ENCODE measurements at regions not wholly inside any gene's neighbourhood (a gene's known extent, or its start where the extent isn't known, plus 50 kb on each side); places are given as distances from the start of the nearest gene placed in this dataset.

DNA sequence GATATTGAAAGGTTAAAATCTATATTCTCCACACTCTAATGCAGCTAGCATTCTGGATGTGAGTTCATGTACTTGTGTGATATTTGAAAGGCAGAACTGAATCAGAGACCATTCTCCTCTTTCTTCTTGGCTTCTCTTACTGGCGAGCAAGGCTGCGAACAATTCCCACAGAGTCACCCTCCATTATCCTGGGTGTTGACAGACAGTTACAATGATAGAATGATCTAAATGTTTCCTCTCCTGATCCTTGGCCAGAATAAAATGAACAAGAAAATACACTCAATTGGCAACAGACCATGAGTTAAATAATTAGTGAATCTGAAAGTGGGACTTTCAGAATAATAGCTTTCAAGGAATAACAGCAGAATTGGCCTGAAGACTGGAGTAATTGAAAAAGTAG lies 342.8 kb downstream of the RAPGEF2 start:
- DNase-seq, result no peak

DNA sequence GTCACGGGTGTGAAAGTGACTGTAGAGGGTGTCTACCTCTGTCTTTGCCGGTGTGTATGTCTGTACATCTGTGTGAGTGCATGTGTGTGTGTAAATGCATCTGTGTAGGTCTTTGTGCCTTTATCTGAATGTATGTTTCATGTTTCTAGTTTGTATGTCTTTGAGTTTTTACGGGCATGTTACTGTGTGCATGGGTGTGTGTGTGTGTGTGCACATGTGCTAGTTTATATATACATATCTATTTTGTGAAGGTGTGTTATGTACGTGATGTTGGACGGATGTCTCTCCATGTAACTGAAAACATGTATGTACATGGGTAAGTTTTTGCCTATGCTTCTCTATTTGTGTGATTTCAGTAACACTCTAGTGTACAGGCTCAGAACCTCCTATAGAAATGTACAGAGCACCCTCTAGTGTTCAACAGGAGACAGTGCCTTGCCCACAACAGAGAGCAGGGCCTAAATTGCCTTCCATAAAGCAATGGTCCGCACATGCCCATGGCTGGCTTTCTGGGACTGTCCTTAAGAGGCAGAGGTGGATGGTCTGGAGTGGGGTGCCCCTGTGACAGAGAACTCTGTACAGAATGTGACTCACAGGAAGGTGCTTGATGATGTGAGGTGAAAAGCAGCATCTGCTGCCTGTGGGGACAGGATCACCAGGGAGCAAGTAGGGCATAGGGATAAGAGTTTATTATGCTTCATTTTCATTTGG lies 343.5 kb downstream of the RAPGEF2 start:
- no peak for DNase-seq

DNA sequence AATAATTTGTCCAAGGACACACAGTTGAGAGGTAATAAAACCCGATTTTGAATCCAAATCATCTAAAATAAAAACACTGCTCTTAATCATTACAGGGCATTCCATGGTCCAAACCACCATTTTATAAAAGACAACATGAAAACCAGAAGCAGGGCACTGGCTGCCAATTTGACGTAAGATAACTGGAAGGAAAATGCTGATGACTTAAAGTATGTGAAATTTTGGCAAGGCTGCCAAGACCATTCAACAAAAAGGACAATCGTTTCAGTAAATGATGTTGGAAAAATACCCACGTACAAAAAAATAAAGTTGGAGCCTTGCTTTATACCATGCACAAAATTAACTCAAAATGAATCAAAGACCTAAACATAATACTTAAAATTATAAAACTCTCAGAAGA lies 344.4 kb downstream of the RAPGEF2 start:
- DNase-seq, result no peak

DNA sequence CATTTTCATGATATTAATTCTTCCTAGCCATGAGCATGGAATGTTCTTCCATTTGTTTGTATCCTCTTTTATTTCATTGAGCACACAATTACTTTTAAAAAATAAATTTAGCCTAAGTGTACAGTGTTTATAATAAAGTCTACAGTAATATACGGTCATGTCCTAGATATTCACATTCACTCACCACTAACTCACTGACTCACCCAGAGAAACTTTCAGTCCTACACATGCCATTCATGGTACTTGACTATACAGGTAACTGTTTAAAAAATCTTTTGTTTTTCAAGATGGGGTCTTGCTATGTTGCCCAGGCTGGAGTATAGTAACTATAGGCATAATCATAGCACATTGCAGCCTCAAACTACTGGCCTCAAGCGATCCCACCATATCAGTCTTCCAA lies 348.1 kb downstream of the RAPGEF2 start:
- DNase-seq, result no peak

DNA sequence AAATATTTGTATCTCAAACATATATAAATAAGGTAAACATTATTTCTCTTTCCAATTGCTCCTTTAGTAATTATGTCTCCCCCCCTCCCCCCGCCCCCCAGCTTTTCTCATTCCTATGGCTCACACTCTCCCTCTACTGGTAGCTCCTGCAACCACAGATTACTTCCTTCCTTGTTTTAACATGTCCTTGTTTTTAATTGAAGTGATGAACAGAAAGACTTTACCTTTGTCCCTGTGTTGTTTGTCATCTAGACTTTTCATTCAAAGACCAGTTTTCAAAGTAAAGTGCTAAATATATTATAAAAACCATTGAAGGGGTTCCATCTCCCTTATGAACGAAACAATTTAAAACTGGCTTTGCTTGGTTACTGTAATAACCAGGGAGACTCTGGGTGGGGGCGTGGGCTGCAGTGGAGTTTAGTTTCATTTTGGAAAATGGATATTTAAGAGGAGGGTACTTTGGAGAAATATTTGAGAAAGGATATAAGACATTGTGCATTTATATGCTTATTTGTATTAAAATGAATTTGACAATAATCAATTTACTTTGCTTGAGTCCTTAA lies 352.9 kb downstream of the RAPGEF2 start:
- DNase-seq, result no peak

DNA sequence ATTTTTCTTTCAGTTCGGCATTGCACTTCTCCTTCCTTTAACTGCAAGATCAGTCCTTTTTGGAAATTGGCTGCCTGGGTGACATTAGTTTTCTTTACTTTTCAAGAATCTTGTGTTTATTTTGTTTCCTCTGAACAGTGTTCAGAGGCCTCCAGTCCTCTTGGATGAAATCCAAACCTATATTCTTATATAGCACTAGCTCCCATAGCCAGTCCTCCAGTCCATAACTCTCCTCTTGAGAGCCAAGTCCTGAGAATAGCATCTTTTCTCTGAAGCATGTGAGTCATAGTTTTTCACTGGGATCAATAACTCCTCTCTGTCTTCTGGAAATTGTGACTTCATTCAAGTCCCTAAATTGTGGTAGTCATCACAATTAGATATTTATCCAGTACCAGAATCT lies 357.5 kb downstream of the RAPGEF2 start:
- DNase-seq, result no peak

DNA sequence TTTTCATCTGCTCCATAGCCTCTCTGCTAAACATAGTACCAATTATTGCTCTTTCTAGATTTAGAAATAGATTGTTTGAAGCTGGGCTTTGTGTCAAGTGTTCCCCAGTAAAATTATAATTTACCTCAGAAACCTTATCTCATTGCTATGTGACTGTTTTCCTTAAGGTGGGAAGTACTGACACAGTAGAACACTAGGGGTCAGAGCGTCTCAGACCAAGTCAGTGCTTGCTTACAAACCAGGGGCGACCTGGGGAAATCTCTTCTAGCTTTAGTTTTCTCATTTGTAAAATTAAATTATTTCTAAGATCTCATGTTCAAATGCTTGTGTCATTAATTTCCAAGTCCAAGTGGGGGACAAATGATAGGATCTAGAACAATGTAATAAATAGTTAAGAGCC lies 360.4 kb downstream of the RAPGEF2 start:
- no peak for DNase-seq

DNA sequence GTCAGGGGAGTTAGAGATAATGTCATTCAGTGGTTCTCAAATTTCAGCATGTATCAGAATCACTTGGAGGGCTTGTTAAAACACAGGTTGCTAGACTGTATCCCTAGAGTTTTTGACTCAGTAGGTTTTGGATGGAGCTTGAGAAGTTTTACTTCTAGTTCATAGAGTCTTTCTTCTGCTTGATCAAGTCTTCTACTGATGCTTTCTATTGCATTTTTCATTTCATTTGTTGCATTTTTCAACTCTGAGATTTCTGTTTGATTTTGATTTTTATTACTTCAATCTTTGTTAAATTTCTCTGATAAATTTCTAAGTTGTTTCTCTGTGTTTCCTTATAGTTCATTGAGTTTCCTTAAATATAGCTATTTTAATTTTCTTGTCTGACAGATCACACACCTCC lies 361.4 kb downstream of the RAPGEF2 start:
- no peak for DNase-seq

DNA sequence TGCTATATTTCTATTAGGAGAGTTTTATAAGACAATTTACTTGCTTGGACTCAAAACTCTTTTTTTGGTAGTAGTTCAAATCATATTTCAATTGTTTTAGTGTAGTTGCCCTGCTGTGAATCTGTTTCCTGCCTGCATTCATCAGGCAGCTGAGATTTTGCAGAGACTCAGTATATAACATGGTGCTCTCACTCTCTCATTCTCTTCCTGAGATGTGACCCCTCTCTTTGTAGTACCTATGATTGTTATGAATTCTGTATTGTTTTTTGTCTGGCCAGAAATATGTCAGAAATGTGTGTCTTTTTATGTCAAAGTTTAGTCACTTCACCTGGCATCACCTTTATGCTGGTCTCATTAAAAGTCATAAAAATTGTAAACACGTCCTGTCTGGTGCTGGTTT lies 374.0 kb downstream of the RAPGEF2 start:
- DNase-seq, result no peak

DNA sequence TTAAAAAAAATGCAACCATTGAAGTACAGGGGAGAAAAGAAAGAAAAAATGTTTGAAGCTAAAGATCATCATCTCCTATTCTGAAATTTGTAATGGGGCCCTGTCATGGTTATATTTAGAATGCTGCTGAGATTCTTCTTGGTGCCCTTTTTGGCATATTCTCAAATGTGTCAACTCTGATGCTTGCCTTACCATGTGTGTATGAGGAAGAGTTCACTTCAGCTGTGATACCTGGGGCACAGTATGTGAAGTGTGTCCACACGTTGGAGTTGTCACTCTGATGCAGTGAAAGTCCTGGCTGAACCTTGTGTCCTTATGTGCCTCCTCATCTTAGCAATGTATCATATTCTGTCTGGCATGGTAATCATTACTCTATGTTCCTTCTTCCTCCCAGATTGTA lies 377.9 kb downstream of the RAPGEF2 start:
- DNase-seq, result no peak

DNA sequence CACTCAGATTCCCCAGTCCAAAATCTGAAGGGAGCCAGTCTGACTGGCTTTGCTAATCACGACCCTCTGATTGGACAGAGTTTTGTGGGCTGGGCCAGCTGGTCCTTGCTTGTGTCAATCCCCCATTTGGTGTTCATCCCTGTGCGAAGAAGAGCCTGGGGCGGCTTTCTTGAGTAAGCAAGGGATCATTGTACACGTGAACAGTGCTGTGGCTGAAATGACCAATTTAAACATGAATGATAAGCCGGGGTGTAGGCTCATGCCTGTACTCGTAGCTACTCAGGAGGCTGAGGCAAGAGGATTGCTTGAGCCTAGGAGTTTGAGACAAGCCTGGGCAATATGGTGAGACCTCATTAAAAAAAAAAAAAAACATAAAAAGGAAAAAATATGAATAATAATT lies 379.1 kb downstream of the RAPGEF2 start:
- DNase-seq, result no peak

DNA sequence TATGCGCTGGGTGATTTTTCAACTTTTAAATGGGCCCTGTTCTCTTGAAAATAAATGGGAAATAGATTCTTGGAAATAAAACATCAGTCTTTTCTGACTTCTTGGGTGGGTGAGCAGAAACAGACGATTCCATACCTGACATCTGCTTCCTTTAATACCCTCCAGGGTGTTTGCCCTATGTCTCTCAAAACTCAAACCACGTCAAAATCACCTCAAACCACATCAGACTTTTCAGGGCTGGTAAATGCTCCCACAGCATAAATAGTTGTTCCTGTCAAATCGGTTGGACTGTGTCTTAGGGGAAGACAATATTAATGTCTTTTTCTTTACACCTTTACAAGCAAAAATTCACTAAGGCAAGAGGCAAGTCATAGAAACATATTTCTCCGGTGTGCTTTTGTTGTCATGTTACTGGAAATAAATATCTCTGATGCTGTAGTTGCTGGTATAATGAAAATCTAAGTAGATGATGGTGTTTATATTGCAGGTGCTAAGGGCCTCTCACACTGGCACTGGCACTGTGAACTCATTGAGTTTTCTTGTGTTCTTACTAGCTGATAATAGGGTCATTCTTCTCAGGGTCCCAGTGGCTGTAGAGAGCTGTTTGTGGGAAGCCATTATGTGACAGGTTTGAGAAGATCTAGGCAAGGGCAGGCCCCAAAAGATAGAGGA lies 380.4 kb downstream of the RAPGEF2 start:
- DNase-seq, result no peak

DNA sequence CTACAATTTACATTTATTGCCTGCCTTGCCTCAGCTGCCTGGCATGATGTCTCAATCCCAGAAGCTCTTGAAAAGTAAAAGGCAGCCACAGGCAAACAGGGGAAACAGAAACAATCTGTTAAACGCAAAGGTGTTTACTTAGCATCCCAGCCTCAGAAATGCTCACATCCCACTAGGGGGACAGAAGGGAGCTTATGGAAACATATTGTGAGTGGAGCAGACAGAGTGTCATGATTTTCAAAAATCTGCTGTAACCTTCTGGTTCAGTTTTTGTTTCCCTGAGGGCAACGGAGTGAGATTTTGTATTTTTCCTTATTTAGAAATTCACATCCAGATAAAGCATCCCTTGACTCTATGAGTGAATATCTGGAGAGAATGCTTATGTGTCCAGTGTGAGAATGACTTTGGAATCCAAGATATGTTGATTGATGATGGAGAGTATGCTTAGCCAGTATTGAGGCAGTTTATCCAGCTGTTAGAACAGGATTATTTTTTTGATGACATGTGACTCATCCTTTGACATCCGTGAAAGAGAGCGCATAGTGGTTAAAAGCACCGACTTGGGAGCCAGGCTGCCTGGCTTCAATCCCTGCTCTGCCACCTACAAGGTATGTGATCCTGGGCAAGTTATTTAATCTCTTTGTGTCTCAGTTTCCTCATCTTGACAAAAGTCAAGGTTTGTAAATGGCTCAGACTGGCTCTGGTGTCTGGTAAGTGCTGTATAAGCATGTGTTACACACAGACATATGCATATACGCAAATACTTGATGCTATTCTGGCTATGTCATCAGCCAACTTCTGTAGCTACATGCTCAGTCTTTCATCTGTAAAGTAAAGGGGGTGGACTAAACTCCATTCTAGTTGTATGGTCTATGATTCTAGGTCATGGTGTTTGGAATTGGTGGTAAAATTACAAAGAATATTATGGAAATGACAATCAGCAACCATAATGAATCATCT lies 381.2 kb downstream of the RAPGEF2 start:
- no peak for DNase-seq

DNA sequence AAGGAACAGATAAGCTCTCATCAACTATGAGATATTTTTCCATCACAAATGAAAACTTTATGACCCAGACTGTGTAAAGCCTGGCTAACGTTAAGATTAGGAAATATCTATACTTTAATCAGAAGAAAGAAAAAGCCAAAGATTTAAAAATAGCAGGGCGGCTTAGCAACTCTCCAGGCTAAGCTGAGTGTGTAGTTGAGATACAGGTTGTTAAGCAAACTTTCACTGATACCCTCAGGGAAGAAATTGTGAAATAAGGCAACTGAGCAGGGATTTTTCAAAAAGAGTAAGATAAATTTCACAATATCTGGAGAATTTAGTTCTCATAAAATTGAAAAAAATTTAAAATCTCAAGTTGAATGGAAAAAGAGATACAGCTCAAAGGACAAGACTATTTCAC lies 382.0 kb downstream of the RAPGEF2 start:
- DNase-seq, result no peak

DNA sequence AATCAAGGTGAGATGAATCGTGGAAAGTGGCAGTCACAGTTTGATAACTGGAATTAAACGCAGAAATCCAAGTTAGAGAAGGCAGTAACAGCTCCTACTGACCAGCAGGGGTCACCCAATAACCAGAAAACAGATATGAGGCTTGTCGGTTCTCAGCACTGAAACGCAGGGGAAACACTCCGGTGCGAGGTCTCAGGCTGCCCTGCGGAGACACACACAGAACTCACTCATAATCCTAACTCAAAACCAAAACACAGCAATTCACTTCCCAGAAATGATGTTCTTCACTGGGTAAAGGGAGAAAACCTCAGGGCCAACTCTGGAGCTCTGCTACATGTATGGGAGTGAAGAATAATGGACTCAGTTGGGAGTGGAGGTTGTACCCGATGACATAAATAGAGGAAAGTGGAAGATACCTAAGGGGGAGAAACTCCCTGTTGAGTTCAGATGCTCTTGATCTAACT lies 384.4 kb downstream of the RAPGEF2 start:
- DNase-seq, result peak in 1 of 2 experiments; percentile 65

DNA sequence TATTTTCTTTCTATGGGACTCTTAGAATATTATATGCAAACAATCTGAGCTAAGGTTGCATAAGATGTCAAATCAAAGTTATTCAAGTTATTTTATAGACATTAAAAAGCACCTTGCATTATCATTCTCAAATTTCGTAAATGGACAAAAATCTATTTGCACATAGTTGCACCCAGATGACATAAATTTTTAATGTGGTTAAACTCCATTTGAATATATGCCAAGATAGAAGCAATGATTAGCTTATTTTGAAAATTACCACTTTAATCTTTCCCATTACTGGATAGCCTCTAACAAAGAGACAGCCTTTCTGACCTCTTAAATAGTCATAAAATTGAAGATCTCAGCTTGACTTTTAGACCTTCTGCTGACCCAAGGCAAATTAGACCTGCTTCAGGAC lies 386.8 kb downstream of the RAPGEF2 start:
- DNase-seq, result no peak

DNA sequence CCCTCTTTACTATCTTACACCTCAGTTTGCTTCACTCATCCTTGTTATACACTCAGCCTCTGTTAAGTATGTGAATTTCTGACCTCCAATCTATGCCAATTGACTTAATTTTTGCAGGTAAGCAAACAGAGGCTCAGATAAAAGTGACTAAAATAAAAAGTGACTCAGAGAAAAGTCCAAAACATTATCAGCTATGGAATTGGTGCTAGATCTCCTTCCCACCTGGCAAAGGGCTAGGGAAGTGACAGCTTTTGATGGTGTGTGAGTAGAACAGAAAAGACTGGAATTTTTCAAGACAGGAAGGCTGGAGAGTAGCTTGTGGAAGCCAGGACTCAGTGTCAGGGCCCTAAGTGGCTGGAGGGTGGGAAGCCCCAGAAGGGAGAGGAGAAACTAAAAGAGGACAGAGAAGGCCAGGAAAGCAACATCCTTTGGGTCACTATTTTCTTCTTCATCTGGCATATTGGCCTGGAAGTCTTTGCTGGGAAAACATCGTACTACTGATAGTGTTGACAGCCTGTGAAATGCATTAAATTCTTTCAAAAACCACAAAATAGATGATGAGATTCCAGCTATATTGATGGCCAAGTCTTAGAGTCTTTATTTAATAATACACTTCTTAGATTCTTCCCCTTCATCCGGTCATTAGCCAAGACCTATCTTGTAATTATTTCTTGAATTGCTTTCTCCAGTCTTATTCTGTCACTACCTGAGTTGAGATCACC lies 392.8 kb downstream of the RAPGEF2 start:
- no peak for DNase-seq

DNA sequence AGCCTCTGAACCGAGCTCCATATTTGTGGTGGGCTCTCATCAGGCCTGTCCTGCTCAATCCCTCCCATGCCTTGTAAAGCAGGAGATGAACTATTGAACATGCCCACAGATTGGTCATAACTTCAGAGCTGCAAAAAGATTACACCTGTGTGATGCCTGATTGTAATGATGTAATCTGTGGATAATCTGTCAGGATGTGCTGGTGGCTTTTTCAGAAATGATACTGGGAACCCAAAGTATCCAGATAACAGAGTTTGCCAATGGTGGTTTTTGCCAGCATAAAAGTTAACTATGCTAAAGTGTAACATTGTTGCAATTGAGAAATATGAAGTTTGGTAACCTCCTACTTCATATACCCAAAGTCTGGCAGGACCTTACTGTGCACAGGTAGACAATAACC lies 393.4 kb downstream of the RAPGEF2 start:
- no peak for DNase-seq

DNA sequence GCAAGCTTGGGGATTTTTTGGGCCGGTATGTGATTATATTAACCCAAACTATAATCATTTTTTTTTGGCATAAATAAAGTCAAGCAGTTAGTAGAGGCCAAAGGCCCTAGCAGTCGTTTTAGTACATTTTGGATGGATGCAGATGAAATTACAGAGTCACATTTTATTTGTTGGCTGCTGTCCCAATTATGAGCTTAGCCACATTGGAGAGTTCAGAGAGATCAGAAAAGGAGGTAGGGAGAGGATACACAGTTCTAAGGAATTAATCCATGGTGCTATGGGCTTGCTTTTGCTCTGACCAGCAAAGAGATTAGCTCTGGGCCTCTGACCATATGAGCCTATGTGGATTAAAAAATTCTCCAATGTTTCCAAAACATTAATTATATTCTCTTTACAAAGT lies 395.1 kb downstream of the RAPGEF2 start:
- DNase-seq, result no peak

DNA sequence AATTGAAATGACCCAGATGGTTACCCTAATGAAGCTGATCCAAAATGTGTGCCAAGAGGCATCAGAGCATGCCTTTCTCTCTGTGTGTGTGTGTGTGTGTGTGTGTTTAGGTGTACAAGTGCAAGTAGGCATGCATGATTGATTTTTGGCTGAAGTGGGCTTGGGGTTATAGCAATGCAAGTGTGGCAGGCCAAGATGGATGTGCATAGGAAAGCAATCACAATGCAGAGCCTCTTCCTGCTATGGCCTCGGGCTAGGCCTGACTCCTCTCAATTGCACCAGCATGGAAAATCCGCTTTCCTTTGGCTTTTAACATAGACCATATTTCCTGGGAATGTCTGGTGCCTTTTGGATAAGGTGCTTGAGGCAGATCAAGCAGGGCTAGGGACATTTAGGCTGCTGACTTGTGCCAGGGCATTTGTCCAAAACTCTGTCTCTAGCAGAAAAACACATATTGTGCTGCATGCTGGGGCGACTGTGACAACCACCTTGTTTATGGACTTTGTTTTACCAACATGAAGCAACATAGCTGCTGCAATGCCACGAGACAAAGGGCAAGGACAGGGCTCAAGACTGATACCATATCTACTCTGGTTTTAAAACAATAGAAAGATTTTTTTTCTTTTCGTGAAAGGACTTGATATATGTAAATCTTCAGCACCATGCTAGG lies 395.7 kb downstream of the RAPGEF2 start:
- peak; percentile 74 to 95 for DNase-seq

DNA sequence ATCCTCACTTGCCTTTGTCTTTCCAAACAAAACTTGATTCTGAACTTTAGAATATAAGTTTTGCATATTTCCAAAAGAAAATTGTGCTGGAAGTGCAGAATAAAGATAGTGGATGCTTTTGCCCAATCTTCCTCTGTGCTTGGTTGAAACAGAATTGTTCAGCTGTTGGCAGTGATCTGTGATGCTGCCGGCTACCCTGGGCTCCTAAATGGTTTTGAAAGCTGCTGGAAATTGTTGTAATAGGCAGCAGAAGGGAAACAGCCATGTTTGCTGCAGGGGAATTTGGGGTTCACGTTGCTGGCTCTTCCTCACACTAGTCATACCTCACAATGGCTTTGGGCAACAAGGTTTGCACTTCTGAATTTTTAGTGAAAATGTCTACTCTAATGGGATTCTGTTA lies 398.0 kb downstream of the RAPGEF2 start:
- no peak for DNase-seq

Measured in cerebellar nuclear complex (tissue), 1 donor.